Esophagus squamous epithelium (tissue), 4 donors: ENCODE measurements at regions not wholly inside any gene's neighbourhood (a gene's known extent, or its start where the extent isn't known, plus 50 kb on each side); places are given as distances from the start of the nearest gene placed in this dataset.

Source experiments
- CTCF ChIP-seq, 6 experiments: fragments of 450-650 bp in 4 of 6; fragments of 200-600 bp in 2 of 6; sonication (generic) in 2 of 6; IDR thresholded peaks; one replicate each; pipeline ENCODE4 v1.5.1; 2016 to 2019; ENCODE audit warnings: antibody characterized with exemption in 6 of 6, mild to moderate bottlenecking in 4 of 6, moderate library complexity in 4 of 6
- POLR2A ChIP-seq, 4 donors: fragments of 450-650 bp; IDR thresholded peaks; one replicate each; pipeline ENCODE4 v1.6.1; 2017; ENCODE audit warnings: antibody characterized with exemption in 4 of 4, mild to moderate bottlenecking in 4 of 4, moderate library complexity in 3 of 4

- TF ChIP-seq CTCF (IDR thresholded peaks at IDR 0.05): no peak
- no peak for TF ChIP-seq POLR2A (IDR thresholded peaks at IDR 0.05)
Observed at GRCh38 chr19:29436591-29437103, 89.1 kb upstream of the VSTM2B start.
